Endothelial cell of umbilical vein (primary cell): ENCODE measurements at regions not wholly inside any gene's neighbourhood (a gene's known extent, or its start where the extent isn't known, plus 50 kb on each side); places are given as distances from the start of the nearest gene placed in this dataset.

Experiments used
- BruUV-seq: library from RNA; stranded (reverse); fragments of 400-500 nt; replicated peaks from 2 replicates; lab custom pipeline; 2021; lab: Mats Ljungman, UMichigan
- CTCF ChIA-PET: fragments of 300-600, 350-600 bp; sonication (Branson Sonifier 250); formaldehyde crosslinking; loops from one replicate; lab custom pipeline; 2021; ENCODE audit warnings: antibody characterized with exemption, inconsistent platforms; lab: Charles Lee
- POLR2A ChIA-PET: fragments of 300-600, 350-600 bp; sonication (Branson Sonifier 250); formaldehyde crosslinking; loops from one replicate; lab custom pipeline; 2021; ENCODE audit warnings: antibody characterized with exemption, inconsistent platforms; lab: Charles Lee
- DNase-seq: peaks from one replicate; pipeline ENCODE4 v3.0.0-alpha.2; 2011; ENCODE audit warnings: low read depth, low spot score
- FAIRE-seq: peaks from 2 replicates; lab custom pipeline; 2011; peaks lifted over from hg19 to GRCh38; lab: Jason Lieb, UNC
- H2AFZ ChIP-seq: 2 replicates; pipeline ENCODE4 v1.6.0; 2012; ENCODE audit warnings: low read depth, low read length, control low read depth, inconsistent platforms
- H3K27ac ChIP-seq: 2 replicates; pipeline ENCODE4 v1.5.1; 2011; ENCODE audit warnings: low read depth, mild to moderate bottlenecking, control low read depth, low read length, moderate library complexity; ENCODE audit not compliant: insufficient read depth
- H3K27me3 ChIP-seq, 2 experiments: 2 replicates each; pipeline versions ENCODE4 v1.6.0 to v1.6.1; 2011; ENCODE audit warnings: low read length in 2 of 2, mixed read lengths in 1 of 2; ENCODE audit not compliant: control insufficient read depth in 2 of 2, insufficient read depth in 2 of 2
- H3K36me3 ChIP-seq, 2 experiments: 2 replicates in 1 of 2; 3 replicates in 1 of 2; pipeline ENCODE4 v1.5.1; 2011; ENCODE audit warnings: low read length in 2 of 2, mild to moderate bottlenecking in 1 of 2, moderate library complexity in 1 of 2; ENCODE audit not compliant: control insufficient read depth in 2 of 2, insufficient read depth in 2 of 2; ENCODE audit errors: extremely low read depth in 1 of 2
- H3K4me1 ChIP-seq: 3 replicates; pipeline ENCODE4 v1.5.1; 2011; ENCODE audit warnings: mild to moderate bottlenecking, low read length; ENCODE audit not compliant: control insufficient read depth, insufficient read depth; ENCODE audit errors: extremely low read depth
- H3K4me2 ChIP-seq: 2 replicates; pipeline ENCODE4 v1.6.1; 2011; ENCODE audit warnings: low read length, control low read depth, mixed read lengths; ENCODE audit not compliant: insufficient read depth
- H3K4me3 ChIP-seq, 3 experiments: fragments of 200-600 bp in 1 of 3; sonication (generic), shearing (Covaris generic) in 1 of 3; replicated peaks in 1 of 3; 2 replicates each; pipeline ENCODE4 v1.5.1; 2011 to 2016; ENCODE audit warnings: control low read depth in 3 of 3, low read length in 3 of 3, mild to moderate bottlenecking in 2 of 3, inconsistent platforms in 1 of 3, low read depth in 1 of 3, moderate library complexity in 1 of 3; ENCODE audit not compliant: insufficient read depth in 1 of 3
- H3K79me2 ChIP-seq: 2 replicates; pipeline ENCODE4 v1.6.0; 2012; ENCODE audit warnings: low read length, inconsistent platforms; ENCODE audit not compliant: control insufficient read depth, insufficient read depth
- H3K9ac ChIP-seq: replicated peaks from 2 replicates; pipeline ENCODE3; 2011; ENCODE audit warnings: low read length, control low read depth; ENCODE audit not compliant: insufficient read depth; ENCODE audit errors: extremely low read depth
- H3K9me1 ChIP-seq: replicated peaks from 3 replicates; pipeline ENCODE4 v1.6.0; 2011; ENCODE audit warnings: mild to moderate bottlenecking, low read length; ENCODE audit not compliant: control insufficient read depth, insufficient read depth; ENCODE audit errors: extremely low read depth
- H3K9me3 ChIP-seq: replicated peaks from 2 replicates; pipeline ENCODE4 v1.5.1; 2012; ENCODE audit warnings: low read length, inconsistent platforms; ENCODE audit not compliant: control insufficient read depth, insufficient read depth
- H4K20me1 ChIP-seq: replicated peaks from 2 replicates; pipeline ENCODE3; 2011; ENCODE audit warnings: mild to moderate bottlenecking, low read length; ENCODE audit not compliant: control insufficient read depth, insufficient read depth; ENCODE audit errors: extremely low read depth
- GATA2 ChIP-seq: IDR thresholded peaks from 2 replicates; pipeline ENCODE4 v1.7.0; 2011; ENCODE audit warnings: low read depth, mild to moderate bottlenecking, moderate library complexity, mixed read lengths, low read length; ENCODE audit not compliant: insufficient read length, insufficient read depth
- JUN ChIP-seq: IDR thresholded peaks from 2 replicates; pipeline ENCODE4 v1.6.1; 2011; ENCODE audit warnings: borderline replicate concordance, low read depth; ENCODE audit not compliant: insufficient read length, insufficient read depth
- MYC ChIP-seq: IDR thresholded peaks from one replicate; pipeline ENCODE4 v1.6.1; 2011; ENCODE audit warnings: mild to moderate bottlenecking, low read depth, low read length
- POLR2A ChIP-seq: IDR thresholded peaks from 2 replicates; pipeline ENCODE4 v1.6.1; 2012; ENCODE audit warnings: low read depth, mild to moderate bottlenecking, control low read depth, low read length
- POLR2AphosphoS5 ChIP-seq: IDR thresholded peaks from 2 replicates; pipeline ENCODE4 v1.6.1; 2012; ENCODE audit warnings: low read depth, mild to moderate bottlenecking, control low read depth, low read length, moderate library complexity; ENCODE audit not compliant: insufficient read depth
- dilution Hi-C: fragments of 300-500 bp; cut with MboI; formaldehyde crosslinking; loops from one replicate; pipeline ENCODE4 v1.15.0; 2019; ENCODE audit warnings: low sequenced_read_pairs; ENCODE audit not compliant: extremely low pct_ligation_motif_present
- intact Hi-C: fragments of 100-400 bp; cut with micrococcal nuclease; formaldehyde crosslinking; loops from one replicate; pipeline ENCODE4 v1.10.0; 2022
- TF ChIP-seq, protein P1 (sequence below), 2 donors: IDR thresholded peaks; 1 replicate in 1 of 2; 2 replicates in 1 of 2; pipeline ENCODE4 v1.5.1; 2011; ENCODE audit warnings: low read length in 2 of 2, mild to moderate bottlenecking in 2 of 2, moderate library complexity in 2 of 2, control low read depth in 1 of 2, inconsistent platforms in 1 of 2, low read depth in 1 of 2; ENCODE audit not compliant: insufficient read depth in 1 of 2; ENCODE audit errors: extremely low read depth in 1 of 2

DNA sequence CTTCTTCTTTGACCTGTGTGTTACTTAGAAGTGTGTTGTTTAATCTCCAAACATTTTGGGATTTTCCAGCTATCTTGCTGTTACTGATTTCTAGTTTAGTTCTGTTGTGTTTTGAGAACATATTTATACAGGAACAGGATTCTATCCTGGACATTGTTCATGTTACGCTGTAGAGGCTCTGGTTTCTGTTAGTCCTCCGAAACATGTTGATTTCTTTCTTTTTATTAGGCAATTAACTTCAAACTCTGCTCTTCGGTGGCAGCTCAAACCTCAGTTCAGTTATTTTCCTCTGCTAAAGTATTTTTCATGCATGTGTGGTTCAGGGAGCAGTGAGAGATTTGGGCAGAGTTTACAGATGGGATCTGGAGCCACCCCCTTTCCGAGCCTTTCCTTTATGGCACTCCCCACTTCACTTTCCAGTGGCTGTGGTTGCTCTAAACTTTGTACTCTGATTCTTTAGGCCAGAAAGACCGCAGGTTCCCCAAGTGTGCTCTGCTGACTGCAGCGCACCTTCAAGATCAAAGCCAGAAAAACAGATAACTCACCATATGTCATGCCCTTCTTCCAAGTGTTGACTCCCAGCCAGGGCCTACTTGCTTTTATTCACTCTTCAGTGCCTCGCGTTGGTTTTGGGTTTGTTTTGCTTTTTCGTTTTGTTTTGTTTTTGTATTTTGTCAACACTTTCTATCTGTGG, 77.6 kb upstream of the KSR1 start:
- no peaks in the 10 kb centered on the region for H3K9me1 ChIP-seq
- no peak overlapping the region for H2AFZ ChIP-seq
- H3K4me3 ChIP-seq = no peak overlapping the region
- no peak for TF ChIP-seq MYC
- TF ChIP-seq, protein P1, sequence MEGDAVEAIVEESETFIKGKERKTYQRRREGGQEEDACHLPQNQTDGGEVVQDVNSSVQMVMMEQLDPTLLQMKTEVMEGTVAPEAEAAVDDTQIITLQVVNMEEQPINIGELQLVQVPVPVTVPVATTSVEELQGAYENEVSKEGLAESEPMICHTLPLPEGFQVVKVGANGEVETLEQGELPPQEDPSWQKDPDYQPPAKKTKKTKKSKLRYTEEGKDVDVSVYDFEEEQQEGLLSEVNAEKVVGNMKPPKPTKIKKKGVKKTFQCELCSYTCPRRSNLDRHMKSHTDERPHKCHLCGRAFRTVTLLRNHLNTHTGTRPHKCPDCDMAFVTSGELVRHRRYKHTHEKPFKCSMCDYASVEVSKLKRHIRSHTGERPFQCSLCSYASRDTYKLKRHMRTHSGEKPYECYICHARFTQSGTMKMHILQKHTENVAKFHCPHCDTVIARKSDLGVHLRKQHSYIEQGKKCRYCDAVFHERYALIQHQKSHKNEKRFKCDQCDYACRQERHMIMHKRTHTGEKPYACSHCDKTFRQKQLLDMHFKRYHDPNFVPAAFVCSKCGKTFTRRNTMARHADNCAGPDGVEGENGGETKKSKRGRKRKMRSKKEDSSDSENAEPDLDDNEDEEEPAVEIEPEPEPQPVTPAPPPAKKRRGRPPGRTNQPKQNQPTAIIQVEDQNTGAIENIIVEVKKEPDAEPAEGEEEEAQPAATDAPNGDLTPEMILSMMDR (IDR thresholded peaks at IDR 0.05; ENCODE audit: extremely low read depth in 1 of 2, insufficient read depth in 1 of 2, low read depth in 1 of 2, low read length in 2 of 2) = no peak
- no peak for TF ChIP-seq GATA2
- no peak for TF ChIP-seq JUN
- TF ChIP-seq POLR2AphosphoS5 = no peak
- TF ChIP-seq POLR2A = no peak
- intact Hi-C loops (no loop called here), dilution Hi-C loops (no loop called here)
- H3K27ac ChIP-seq = no peak overlapping the region
- no peak for DNase-seq
- BruUV-seq = no TSS peak
- H3K9ac ChIP-seq = no peak overlapping the region
- no peaks in the 10 kb centered on the region for H3K36me3 ChIP-seq
- H3K4me1 ChIP-seq = peaks cover 30% of the 10 kb centered on the region
- no peaks in the 10 kb centered on the region for H3K79me2 ChIP-seq
- ChIA-PET CTCF (interaction anchor here (5.8 kb wide), 1 partner anchor 24 kb away, joined by 43 read pairs; no protein-coding TSS in a partner anchor), POLR2A (no interaction called here)
- no peaks in the 10 kb centered on the region for H3K9me3 ChIP-seq
- no peaks in the 10 kb centered on the region for H3K27me3 ChIP-seq
- FAIRE-seq = no peak
- no peaks in the 10 kb centered on the region for H4K20me1 ChIP-seq
- no peak overlapping the region for H3K4me2 ChIP-seq
